ENCODE measurements at regions not wholly inside any gene's neighbourhood (a gene's known extent, or its start where the extent isn't known, plus 50 kb on each side); places are given as distances from the start of the nearest gene placed in this dataset.

GRCh38 chr4:4735136-4735750 lies 124.2 kb upstream of the MSX1 start:
- no peaks in the 10 kb centered on the region for H3K27me3 ChIP-seq
- no peaks in the 10 kb centered on the region for H3K9me3 ChIP-seq
- no peaks in the 10 kb centered on the region for H3K4me1 ChIP-seq
- no peak overlapping the region for H3K27ac ChIP-seq
- H3K36me3 ChIP-seq: no peaks in the 10 kb centered on the region
- no peak overlapping the region for H3K4me3 ChIP-seq
- intact Hi-C loops (cut with DNase I; ENCODE audit: low total_unique reads): no loop called here
- DNase-seq: no peak
- TF ChIP-seq, protein P1, sequence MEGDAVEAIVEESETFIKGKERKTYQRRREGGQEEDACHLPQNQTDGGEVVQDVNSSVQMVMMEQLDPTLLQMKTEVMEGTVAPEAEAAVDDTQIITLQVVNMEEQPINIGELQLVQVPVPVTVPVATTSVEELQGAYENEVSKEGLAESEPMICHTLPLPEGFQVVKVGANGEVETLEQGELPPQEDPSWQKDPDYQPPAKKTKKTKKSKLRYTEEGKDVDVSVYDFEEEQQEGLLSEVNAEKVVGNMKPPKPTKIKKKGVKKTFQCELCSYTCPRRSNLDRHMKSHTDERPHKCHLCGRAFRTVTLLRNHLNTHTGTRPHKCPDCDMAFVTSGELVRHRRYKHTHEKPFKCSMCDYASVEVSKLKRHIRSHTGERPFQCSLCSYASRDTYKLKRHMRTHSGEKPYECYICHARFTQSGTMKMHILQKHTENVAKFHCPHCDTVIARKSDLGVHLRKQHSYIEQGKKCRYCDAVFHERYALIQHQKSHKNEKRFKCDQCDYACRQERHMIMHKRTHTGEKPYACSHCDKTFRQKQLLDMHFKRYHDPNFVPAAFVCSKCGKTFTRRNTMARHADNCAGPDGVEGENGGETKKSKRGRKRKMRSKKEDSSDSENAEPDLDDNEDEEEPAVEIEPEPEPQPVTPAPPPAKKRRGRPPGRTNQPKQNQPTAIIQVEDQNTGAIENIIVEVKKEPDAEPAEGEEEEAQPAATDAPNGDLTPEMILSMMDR (IDR thresholded peaks at IDR 0.05): no peak
- TF ChIP-seq POLR2A (IDR thresholded peaks at IDR 0.05): no peak

DNA sequence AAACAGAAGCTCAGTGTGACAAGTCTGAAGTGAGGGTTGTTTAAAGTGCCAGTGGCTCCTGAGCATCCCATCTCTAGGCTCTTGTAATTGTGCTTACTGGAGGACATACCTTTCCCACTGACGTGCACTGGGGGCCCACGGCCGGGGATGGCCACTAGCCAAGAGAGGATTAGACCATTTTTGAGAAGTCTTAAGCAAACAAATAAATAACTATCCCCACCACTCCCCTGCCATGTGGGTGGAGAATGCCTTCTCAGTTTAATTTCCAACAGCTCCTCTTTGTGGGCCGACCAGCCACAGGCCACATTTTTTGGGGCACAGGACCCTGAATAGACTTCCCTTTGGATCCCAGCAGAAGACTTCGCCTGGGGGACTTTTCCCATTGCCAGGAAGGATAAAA lies 125.0 kb upstream of the MSX1 start:
- Histone ChIP-seq H3K27ac (no peak overlapping the region), H3K4me1 (no peaks in the 10 kb centered on the region), H3K9me3 (no peaks in the 10 kb centered on the region), H3K36me3 (no peaks in the 10 kb centered on the region), H3K4me3 (no peak overlapping the region), H3K27me3 (no peaks in the 10 kb centered on the region)
- no peak for TF ChIP-seq POLR2A (IDR thresholded peaks at IDR 0.05)
- TF ChIP-seq, protein P1 (IDR thresholded peaks at IDR 0.05): no peak
- DNase-seq: no peak
- intact Hi-C loops (cut with DNase I; ENCODE audit: low total_unique reads): no loop called here

- TF ChIP-seq, protein P1 (IDR thresholded peaks at IDR 0.05): no peak
- no peak for TF ChIP-seq POLR2A (IDR thresholded peaks at IDR 0.05)
- no peak overlapping the region for H3K4me3 ChIP-seq
- H3K27ac ChIP-seq: no peak overlapping the region
- no peaks in the 10 kb centered on the region for H3K27me3 ChIP-seq
- intact Hi-C loops (cut with DNase I; ENCODE audit: low total_unique reads): no loop called here
- no peaks in the 10 kb centered on the region for H3K9me3 ChIP-seq
- no peak for DNase-seq
- H3K4me1 ChIP-seq: no peaks in the 10 kb centered on the region
- H3K36me3 ChIP-seq: no peaks in the 10 kb centered on the region
These were observed 125.8 kb upstream of the MSX1 start for GRCh38 chr4:4733663-4734062.

DNA sequence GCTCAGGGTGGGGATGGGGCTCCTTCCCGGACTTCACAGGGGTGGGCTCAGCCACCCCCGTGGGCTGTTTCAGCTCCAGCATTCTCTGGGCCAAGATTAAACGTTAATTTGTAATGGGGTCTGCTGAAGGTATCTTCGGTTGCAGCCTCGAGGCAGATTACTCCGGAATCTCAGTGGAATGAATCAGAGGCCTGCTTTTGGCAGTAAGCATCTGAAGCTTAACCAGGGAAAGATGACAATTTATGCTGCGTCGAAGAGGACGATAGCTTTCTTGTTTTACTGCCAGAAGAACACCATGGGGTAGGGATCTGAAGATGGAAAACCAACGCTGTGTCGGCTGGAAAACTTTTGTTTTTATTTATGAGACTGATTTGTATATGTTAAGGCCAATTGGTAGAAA lies 129.2 kb upstream of the MSX1 start:
- no peak for DNase-seq
- TF ChIP-seq, protein P1 (IDR thresholded peaks at IDR 0.05): no peak
- TF ChIP-seq POLR2A (IDR thresholded peaks at IDR 0.05): no peak
- Histone ChIP-seq H3K9me3 (peaks cover 0 to 6% of the 10 kb centered on the region in 2 donors), H3K4me1 (no peaks in the 10 kb centered on the region), H3K27ac (peak overlapping the region in 1 of 2 donors; percentile 54), H3K27me3 (no peaks in the 10 kb centered on the region), H3K4me3 (no peak overlapping the region), H3K36me3 (no peaks in the 10 kb centered on the region)
- intact Hi-C loops (cut with DNase I; ENCODE audit: low total_unique reads): no loop called here

GRCh38 chr4:4729206-4729605 lies 130.3 kb upstream of the MSX1 start:
- Histone ChIP-seq H3K9me3 (peaks cover 0 to 6% of the 10 kb centered on the region in 2 donors), H3K36me3 (no peaks in the 10 kb centered on the region), H3K4me1 (no peaks in the 10 kb centered on the region), H3K4me3 (no peak overlapping the region), H3K27ac (no peak overlapping the region), H3K27me3 (no peaks in the 10 kb centered on the region)
- DNase-seq: no peak
- TF ChIP-seq POLR2A (IDR thresholded peaks at IDR 0.05): no peak
- TF ChIP-seq, protein P1 (IDR thresholded peaks at IDR 0.05): no peak
- intact Hi-C loops (cut with DNase I; ENCODE audit: low total_unique reads): no loop called here
